Heart right ventricle (tissue), 16 donors: ENCODE measurements at regions not wholly inside any gene's neighbourhood (a gene's known extent, or its start where the extent isn't known, plus 50 kb on each side); places are given as distances from the start of the nearest gene placed in this dataset.
"Not testable (repeated sequence)": the region's sequence is repeated elsewhere in the genome, so short reads cannot be mapped to it uniquely, and the experiment has no call there.

Experiments used
- ATAC-seq, 8 donors: fragments of 200-7000 bp; cut with Tn5 transposase; one replicate each; pipeline ENCODE4 v1.9.1; 2020; ENCODE audit warnings: mild to moderate bottlenecking in 8 of 8, moderate library complexity in 8 of 8, moderate number of reproducible peaks in 1 of 8
- DNase-seq, 2 donors: peaks; one replicate each; pipeline ENCODE4 v3.0.0-alpha.2; 2020
- H3K27ac ChIP-seq, 10 donors: fragments of 200-600 bp; sonication (generic) in 2 of 10; one replicate each; pipeline versions ENCODE4 v1.5.0 to v1.8.0; 2020 to 2022; ENCODE audit warnings: mild to moderate bottlenecking in 3 of 10
- H3K27me3 ChIP-seq, 7 donors: fragments of 200-600 bp; one replicate each; pipeline ENCODE4 v1.8.0; 2021 to 2022; ENCODE audit warnings: mild to moderate bottlenecking in 2 of 7
- H3K36me3 ChIP-seq, 9 donors: fragments of 200-600 bp; sonication (generic) in 1 of 9; one replicate each; pipeline versions ENCODE4 v1.5.0 to v1.8.0; 2020 to 2022; ENCODE audit warnings: mild to moderate bottlenecking in 2 of 9
- H3K4me1 ChIP-seq, 9 donors: fragments of 200-600 bp; sonication (generic) in 1 of 9; one replicate each; pipeline versions ENCODE4 v1.5.0 to v1.8.0; 2020 to 2022; ENCODE audit warnings: mild to moderate bottlenecking in 4 of 9
- H3K4me3 ChIP-seq, 10 donors: fragments of 200-600 bp; sonication (generic) in 2 of 10; one replicate each; pipeline versions ENCODE4 v1.5.0 to v1.8.0; 2020 to 2022; ENCODE audit warnings: mild to moderate bottlenecking in 7 of 10, moderate library complexity in 2 of 10
- H3K9me3 ChIP-seq, 11 donors: fragments of 200-600 bp in 10 of 11; sonication (generic) in 2 of 11; one replicate each; pipeline versions ENCODE4 v1.5.0 to v1.8.0; 2013 to 2022; ENCODE audit warnings: mild to moderate bottlenecking in 2 of 11, control low read depth in 1 of 11, moderate library complexity in 1 of 11
- CTCF ChIP-seq, 9 donors: fragments of 200-600 bp; sonication (generic) in 2 of 9; IDR thresholded peaks; one replicate each; pipeline versions ENCODE4 v1.5.0 to v1.8.0; 2021 to 2022; ENCODE audit warnings: antibody characterized with exemption in 9 of 9, mild to moderate bottlenecking in 5 of 9, moderate library complexity in 1 of 9
- WGBS, 2 donors: extraction: QIAGEN DNeasy Blood & Tissue Kit; methylation state at CpG; one replicate each; pipeline ENCODE4 v1.1.7; 2013; ENCODE audit warnings: inconsistent platforms in 1 of 2; 5-methylcytosine and 5-hydroxymethylcytosine counted together
- intact Hi-C, 10 donors: fragments of 100-400 bp; cut with DNase I; formaldehyde crosslinking; loops; one replicate each; pipeline versions ENCODE4 v1.11.1 to v1.14.2; 2022
- donor health status: Arrhythmogenic right ventricular cardiomyopathy.
- donor health status: ischemic (EF 13 %, LVEDD 7.1; RV severe dilation, severe dysfunction).
- donor health status: healthy with polysubstance abuse.
- donor health status: DM: no; HTN: yes; CAD: no.
- donor health status: DM: no; HTN: no; CAD: no.
- donor health status: ischemic (EF 25% LVEDD 6.9; RV normal size, moderate dysfunction).
- donor health status: ischemic (EF 25% LVEDD 5.7; RV mildly dilated, moderate dysfunction).
- donor health status: healthy.
- donor health status: DM: yes; HTN: yes; CAD: no.
- donor health status: Ischemic cardiomyopathy.
- donor health status: ischemic (EF 35%, LVEDD 5.7; RV mildly dilated, moderate dysfunction).
- donor health status: nonischemic (EF 11% LVEDD 7.7; RV severe dilation, severe dysfunction).
- donor health status: DM: yes; HTN: yes; CAD: no.
- donor health status: PGD.
- donor health status: ischemic (EF 29% LVEDD 5.4; RV normal size, mild dysfunction).
- donor health status: nonischemic (EF 23%, LVEDD 6.1; RV moderate dilation, normal function).

- intact Hi-C loops = no loop called here
- no peak for DNase-seq
- H3K27me3 ChIP-seq = peaks cover 0 to 14% (median 4%) of the 10 kb centered on the region in 7 donors
- H3K36me3 ChIP-seq = no peaks in the 10 kb centered on the region
- no peak for ATAC-seq
- no peak overlapping the region for H3K27ac ChIP-seq
- no peak for TF ChIP-seq CTCF (IDR thresholded peaks at IDR 0.05)
- H3K4me3 ChIP-seq = no peak overlapping the region
- H3K4me1 ChIP-seq = no peaks in the 10 kb centered on the region
- no peaks in the 10 kb centered on the region for H3K9me3 ChIP-seq
Observed at GRCh38 chr22:48621085-48621484, 1206.6 kb downstream of the BRD1 start.

- H3K27ac ChIP-seq, DNase-seq, ATAC-seq, H3K9me3 ChIP-seq, H3K4me3 ChIP-seq, H3K4me1 ChIP-seq, intact Hi-C loops, H3K36me3 ChIP-seq: not testable (repeated sequence)
- peaks cover 0 to 10% (median 0%) of the 10 kb centered on the region in 7 donors for H3K27me3 ChIP-seq
- WGBS, 2 donors = 71 to 77% methylated on average over 2 of the region's 2 CpGs
Observed at GRCh38 chr22:48620460-48620859, 1207.2 kb downstream of the BRD1 start.

DNA sequence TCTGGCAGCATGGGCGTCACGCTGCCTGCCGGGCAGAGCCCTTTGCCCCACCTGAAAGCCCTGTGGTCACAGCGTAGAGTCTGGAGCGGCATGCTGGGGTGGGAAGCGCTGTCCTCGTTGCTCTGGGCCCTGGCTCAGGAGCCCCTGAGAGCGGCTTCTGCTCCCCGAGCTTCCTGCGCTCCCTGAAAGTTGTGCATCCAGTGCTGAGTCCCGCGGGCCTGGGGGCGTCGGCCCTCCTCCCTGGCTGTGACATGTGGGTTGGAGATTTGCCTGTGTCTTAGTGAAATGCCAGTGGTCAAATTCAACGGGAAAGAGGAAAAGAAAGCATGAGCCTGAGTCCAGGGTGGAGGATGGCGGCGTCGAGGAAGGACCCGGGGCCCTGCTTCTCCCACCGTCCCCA is 1208.0 kb downstream of the BRD1 start:
- ATAC-seq (no peak), DNase-seq (no peak)
- Histone ChIP-seq H3K9me3 (no peaks in the 10 kb centered on the region), H3K36me3 (no peaks in the 10 kb centered on the region), H3K4me1 (no peaks in the 10 kb centered on the region), H3K27ac (no peak overlapping the region), H3K4me3 (no peak overlapping the region), H3K27me3 (peaks cover 0 to 10% (median 0%) of the 10 kb centered on the region in 7 donors)
- intact Hi-C loops = no loop called here
- TF ChIP-seq CTCF (IDR thresholded peaks at IDR 0.05) = no peak
- 75 to 79% methylated on average over 20 of the region's 20 CpGs for WGBS, 2 donors

DNA sequence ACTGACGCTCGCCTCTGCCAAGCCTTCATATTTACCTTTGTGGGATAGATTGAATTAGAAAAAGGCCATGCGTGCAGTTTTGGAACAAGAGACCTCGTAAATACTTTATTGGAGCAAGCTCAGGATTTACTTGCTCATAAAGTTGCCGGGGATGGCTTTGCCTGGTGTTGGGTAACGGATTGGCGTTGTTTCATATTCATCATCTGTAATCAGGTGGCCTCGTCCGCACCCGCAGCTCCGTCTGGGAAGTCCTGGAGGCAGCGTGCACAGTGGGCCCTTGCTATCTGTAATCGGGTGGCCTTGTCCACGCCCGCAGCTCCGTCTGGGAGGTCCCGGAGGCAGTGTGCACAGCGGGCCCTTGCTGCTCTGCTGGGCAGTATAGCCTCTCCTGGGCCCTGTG is 1209.3 kb downstream of the BRD1 start:
- DNase-seq (no peak), ATAC-seq (no peak)
- no peaks in the 10 kb centered on the region for H3K9me3 ChIP-seq
- peaks cover 0 to 18% (median 0%) of the 10 kb centered on the region in 7 donors for H3K27me3 ChIP-seq
- no peak for TF ChIP-seq CTCF (IDR thresholded peaks at IDR 0.05)
- H3K27ac ChIP-seq = no peak overlapping the region
- H3K4me1 ChIP-seq = no peaks in the 10 kb centered on the region
- H3K36me3 ChIP-seq = no peaks in the 10 kb centered on the region
- intact Hi-C loops = no loop called here
- WGBS, 2 donors = 74 to 78% methylated on average over 18 of the region's 18 CpGs
- H3K4me3 ChIP-seq = no peak overlapping the region

- Histone ChIP-seq H3K4me1 (no peaks in the 10 kb centered on the region), H3K36me3 (no peaks in the 10 kb centered on the region), H3K27ac (no peak overlapping the region), H3K27me3 (peaks cover 0 to 15% (median 0%) of the 10 kb centered on the region in 7 donors), H3K4me3 (no peak overlapping the region), H3K9me3 (peaks cover 0 to under 1% (median 0%) of the 10 kb centered on the region in 11 donors)
- WGBS, 2 donors = 88 to 90% methylated on average over 13 of the region's 13 CpGs
- DNase-seq (no peak), ATAC-seq (no peak)
- no peak for TF ChIP-seq CTCF (IDR thresholded peaks at IDR 0.05)
- intact Hi-C loops = no loop called here
Observed at GRCh38 chr22:48616656-48617055, 1211.0 kb downstream of the BRD1 start.
